Keratinocyte (primary cell): ENCODE measurements at regions not wholly inside any gene's neighbourhood (a gene's known extent, or its start where the extent isn't known, plus 50 kb on each side); places are given as distances from the start of the nearest gene placed in this dataset.

Source experiments
- DNase-seq: peaks from one replicate; pipeline ENCODE4 v3.0.0-alpha.2; 2011; ENCODE audit warnings: low read depth, missing footprints, low spot score
- FAIRE-seq: peaks from 2 replicates; lab custom pipeline; 2011; peaks lifted over from hg19 to GRCh38; lab: Jason Lieb, UNC
- H2AFZ ChIP-seq: 2 replicates; pipeline ENCODE4 v1.6.0; 2012; ENCODE audit warnings: low read length, control low read depth, inconsistent platforms; ENCODE audit not compliant: control insufficient read depth
- H3K27ac ChIP-seq: 2 replicates; pipeline ENCODE4 v1.5.1; 2011; ENCODE audit warnings: low read length; ENCODE audit not compliant: control insufficient read depth, insufficient read depth
- H3K27me3 ChIP-seq: 3 replicates; pipeline ENCODE4 v1.6.0; 2011; ENCODE audit warnings: low read length; ENCODE audit not compliant: control insufficient read depth, insufficient read depth; ENCODE audit errors: extremely low read depth
- H3K36me3 ChIP-seq, 2 experiments: 2 replicates in 1 of 2; 3 replicates in 1 of 2; pipeline ENCODE4 v1.5.1; 2011; ENCODE audit warnings: low read length in 2 of 2, mild to moderate bottlenecking in 1 of 2; ENCODE audit not compliant: control insufficient read depth in 2 of 2, insufficient read depth in 2 of 2; ENCODE audit errors: extremely low read depth in 1 of 2
- H3K4me1 ChIP-seq: 3 replicates; pipeline ENCODE4 v1.5.1; 2011; ENCODE audit warnings: low read length; ENCODE audit not compliant: control insufficient read depth, insufficient read depth; ENCODE audit errors: extremely low read depth
- H3K4me2 ChIP-seq: 3 replicates; pipeline ENCODE4 v1.6.0; 2011; ENCODE audit warnings: low read depth, low read length; ENCODE audit not compliant: control insufficient read depth, insufficient read depth; ENCODE audit errors: extremely low read depth
- H3K4me3 ChIP-seq, 3 experiments: fragments of 200-600 bp in 1 of 3; sonication (generic) in 1 of 3; 2 replicates in 2 of 3; 3 replicates in 1 of 3; pipeline ENCODE4 v1.5.1; 2011 to 2016; ENCODE audit warnings: low read length in 3 of 3, mild to moderate bottlenecking in 3 of 3, control low read depth in 2 of 3, inconsistent platforms in 1 of 3, low read depth in 1 of 3, mixed read lengths in 1 of 3, mixed run types in 1 of 3, moderate library complexity in 1 of 3; ENCODE audit not compliant: control insufficient read depth in 2 of 3, insufficient read depth in 2 of 3; ENCODE audit errors: extremely low read depth in 1 of 3
- H3K79me2 ChIP-seq: 2 replicates; pipeline ENCODE4 v1.6.0; 2012; ENCODE audit warnings: low read length; ENCODE audit not compliant: control insufficient read depth, insufficient read depth
- H3K9ac ChIP-seq: 3 replicates; pipeline ENCODE4 v1.6.0; 2011; ENCODE audit warnings: low read length; ENCODE audit not compliant: control insufficient read depth, insufficient read depth; ENCODE audit errors: extremely low read depth
- H3K9me1 ChIP-seq: 3 replicates; pipeline ENCODE4 v1.6.0; 2011; ENCODE audit warnings: low read length; ENCODE audit not compliant: control insufficient read depth, insufficient read depth; ENCODE audit errors: extremely low read depth
- H3K9me3 ChIP-seq: 2 replicates; pipeline ENCODE4 v1.5.1; 2012; ENCODE audit warnings: low read depth, low read length; ENCODE audit not compliant: control insufficient read depth
- H4K20me1 ChIP-seq: 3 replicates; pipeline ENCODE4 v1.6.0; 2011; ENCODE audit warnings: low read length; ENCODE audit not compliant: control insufficient read depth, insufficient read depth; ENCODE audit errors: extremely low read depth
- EZH2 ChIP-seq: IDR thresholded peaks from one replicate; pipeline ENCODE4 v1.6.1; 2012; ENCODE audit warnings: inconsistent platforms, mild to moderate bottlenecking, low read length, moderate library complexity
- dilution Hi-C: fragments of 300-500 bp; cut with MboI; formaldehyde crosslinking; loops from one replicate; pipeline ENCODE4 v1.7.0; 2020; ENCODE audit warnings: low sequenced_read_pairs; ENCODE audit not compliant: extremely low pct_ligation_motif_present
- TF ChIP-seq, protein P1 (sequence below), 3 experiments: IDR thresholded peaks in 1 of 3; conservative IDR thresholded peaks in 1 of 3; optimal IDR thresholded peaks in 1 of 3; 2 replicates in 2 of 3; 3 replicates in 1 of 3; pipeline versions ENCODE3 to v1.5.1; 2011; ENCODE audit warnings: low read length in 3 of 3, mild to moderate bottlenecking in 3 of 3, moderate library complexity in 2 of 3, control low read depth in 1 of 3, inconsistent platforms in 1 of 3; ENCODE audit not compliant: insufficient read depth in 2 of 3; ENCODE audit errors: extremely low read depth in 1 of 3

DNA sequence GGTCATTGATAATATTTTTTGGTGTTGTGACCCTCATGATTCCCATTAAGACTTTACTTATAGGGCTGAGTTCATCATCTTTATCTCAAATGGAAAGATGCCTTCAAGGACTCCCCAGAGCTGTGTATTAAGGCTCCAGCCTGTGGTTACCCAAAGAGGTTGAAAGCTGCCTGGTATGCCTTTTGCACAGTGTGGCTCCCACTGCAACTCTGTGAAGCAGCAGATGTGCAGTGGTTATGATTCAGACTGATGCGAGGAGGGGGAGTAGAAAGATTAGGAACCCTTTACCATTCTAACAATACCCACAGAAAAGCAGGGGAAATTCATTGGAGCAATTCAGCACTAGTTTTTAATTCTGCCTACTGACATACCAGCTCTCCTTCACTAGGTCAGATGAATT lies 560.0 kb downstream of the INSC start:
- H3K79me2 ChIP-seq: no peaks in the 10 kb centered on the region
- H3K9me1 ChIP-seq: no peaks in the 10 kb centered on the region
- no peaks in the 10 kb centered on the region for H3K9me3 ChIP-seq
- no peak overlapping the region for H3K9ac ChIP-seq
- no peaks in the 10 kb centered on the region for H3K27me3 ChIP-seq
- no peak overlapping the region for H2AFZ ChIP-seq
- H3K36me3 ChIP-seq: no peaks in the 10 kb centered on the region
- no peak overlapping the region for H3K4me2 ChIP-seq
- no peaks in the 10 kb centered on the region for H4K20me1 ChIP-seq
- FAIRE-seq (no peak), DNase-seq (no peak)
- H3K4me3 ChIP-seq: no peak overlapping the region
- no peak for TF ChIP-seq EZH2
- TF ChIP-seq, protein P1, sequence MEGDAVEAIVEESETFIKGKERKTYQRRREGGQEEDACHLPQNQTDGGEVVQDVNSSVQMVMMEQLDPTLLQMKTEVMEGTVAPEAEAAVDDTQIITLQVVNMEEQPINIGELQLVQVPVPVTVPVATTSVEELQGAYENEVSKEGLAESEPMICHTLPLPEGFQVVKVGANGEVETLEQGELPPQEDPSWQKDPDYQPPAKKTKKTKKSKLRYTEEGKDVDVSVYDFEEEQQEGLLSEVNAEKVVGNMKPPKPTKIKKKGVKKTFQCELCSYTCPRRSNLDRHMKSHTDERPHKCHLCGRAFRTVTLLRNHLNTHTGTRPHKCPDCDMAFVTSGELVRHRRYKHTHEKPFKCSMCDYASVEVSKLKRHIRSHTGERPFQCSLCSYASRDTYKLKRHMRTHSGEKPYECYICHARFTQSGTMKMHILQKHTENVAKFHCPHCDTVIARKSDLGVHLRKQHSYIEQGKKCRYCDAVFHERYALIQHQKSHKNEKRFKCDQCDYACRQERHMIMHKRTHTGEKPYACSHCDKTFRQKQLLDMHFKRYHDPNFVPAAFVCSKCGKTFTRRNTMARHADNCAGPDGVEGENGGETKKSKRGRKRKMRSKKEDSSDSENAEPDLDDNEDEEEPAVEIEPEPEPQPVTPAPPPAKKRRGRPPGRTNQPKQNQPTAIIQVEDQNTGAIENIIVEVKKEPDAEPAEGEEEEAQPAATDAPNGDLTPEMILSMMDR (optimal IDR thresholded peaks at IDR 0.05 in 1 of 3, IDR thresholded peaks at IDR 0.05 in 1 of 3, conservative IDR thresholded peaks at IDR 0.05 in 1 of 3; ENCODE audit: extremely low read depth in 1 of 3, insufficient read depth in 2 of 3, low read length in 3 of 3): no peak
- dilution Hi-C loops: no loop called here
- no peak overlapping the region for H3K27ac ChIP-seq
- no peaks in the 10 kb centered on the region for H3K4me1 ChIP-seq

DNA sequence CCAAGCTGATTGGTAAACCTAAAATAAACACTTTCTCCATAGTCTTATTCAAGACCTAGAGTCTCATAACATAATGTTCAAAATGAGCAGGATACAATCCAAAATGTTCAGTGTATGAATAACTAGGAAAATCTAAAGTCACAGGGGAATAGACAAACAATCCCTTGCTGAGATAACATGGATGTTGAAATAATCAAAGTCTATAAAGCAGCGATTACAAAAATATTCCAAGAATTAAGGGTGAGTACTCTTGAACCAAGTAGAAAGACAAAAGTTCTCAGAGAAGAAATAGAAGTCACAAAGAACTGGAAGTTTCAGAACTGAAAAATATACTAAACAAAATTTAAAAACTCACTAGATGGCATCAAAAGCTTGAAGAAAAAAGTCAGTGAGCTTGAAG lies 561.0 kb downstream of the INSC start:
- Histone ChIP-seq H3K4me3 (no peak overlapping the region), H3K79me2 (no peaks in the 10 kb centered on the region), H3K9ac (no peak overlapping the region), H3K4me2 (no peak overlapping the region), H3K36me3 (no peaks in the 10 kb centered on the region), H2AFZ (no peak overlapping the region), H3K27me3 (no peaks in the 10 kb centered on the region), H3K9me3 (no peaks in the 10 kb centered on the region), H3K4me1 (no peaks in the 10 kb centered on the region), H4K20me1 (no peaks in the 10 kb centered on the region), H3K9me1 (no peaks in the 10 kb centered on the region), H3K27ac (no peak overlapping the region)
- DNase-seq (no peak), FAIRE-seq (no peak)
- dilution Hi-C loops: no loop called here
- no peak for TF ChIP-seq EZH2
- TF ChIP-seq, protein P1 (optimal IDR thresholded peaks at IDR 0.05 in 1 of 3, IDR thresholded peaks at IDR 0.05 in 1 of 3, conservative IDR thresholded peaks at IDR 0.05 in 1 of 3; ENCODE audit: extremely low read depth in 1 of 3, insufficient read depth in 2 of 3, low read length in 3 of 3): no peak
